ENCODE measurements at regions not wholly inside any gene's neighbourhood (a gene's known extent, or its start where the extent isn't known, plus 50 kb on each side); places are given as distances from the start of the nearest gene placed in this dataset.

GRCh38 chr2:17086990-17087389 is 421.4 kb upstream of the CYRIA start:
- TF ChIP-seq CTCF (IDR thresholded peaks at IDR 0.05) (no peak), POLR2A (IDR thresholded peaks at IDR 0.05) (no peak), POLR2AphosphoS5 (IDR thresholded peaks at IDR 0.05) (no peak)

All from prostate gland (tissue), 2 donors.